ENCODE measurements at regions not wholly inside any gene's neighbourhood (a gene's known extent, or its start where the extent isn't known, plus 50 kb on each side); places are given as distances from the start of the nearest gene placed in this dataset.
"Not testable (repeated sequence)": the region's sequence is repeated elsewhere in the genome, so short reads cannot be mapped to it uniquely, and the experiment has no call there.

- DNase-seq (ENCODE audit: low read depth): no peak
Observed at GRCh38 chr12:75665216-75665615, 153.8 kb upstream of the KRR1 start.

- no peak for DNase-seq (ENCODE audit: low read depth)
Observed at GRCh38 chr12:75662511-75663159, 151.2 kb upstream of the KRR1 start.

DNA sequence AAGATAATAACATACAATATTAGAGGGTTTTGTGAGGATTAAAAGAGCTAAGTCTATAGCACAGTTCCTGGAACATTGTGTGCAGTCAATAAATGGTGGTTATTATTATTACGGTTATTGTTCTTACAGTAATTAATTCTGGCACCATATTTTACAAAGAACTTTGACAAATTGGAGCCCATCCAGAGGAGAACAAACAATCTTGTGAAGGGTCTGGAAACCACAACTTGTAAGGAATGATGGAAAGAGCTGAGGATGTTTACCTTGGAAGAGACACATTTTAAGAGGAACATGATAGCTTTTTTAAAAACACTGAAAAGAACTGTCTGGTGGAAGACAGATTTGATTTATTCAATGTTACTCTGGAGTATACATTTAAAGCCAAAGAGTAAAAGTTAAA, 150.5 kb upstream of the KRR1 start:
- no peak for DNase-seq (ENCODE audit: low read depth)

GRCh38 chr12:75660805-75661404, 149.5 kb upstream of the KRR1 start:
- no peak for DNase-seq (ENCODE audit: low read depth)

DNA sequence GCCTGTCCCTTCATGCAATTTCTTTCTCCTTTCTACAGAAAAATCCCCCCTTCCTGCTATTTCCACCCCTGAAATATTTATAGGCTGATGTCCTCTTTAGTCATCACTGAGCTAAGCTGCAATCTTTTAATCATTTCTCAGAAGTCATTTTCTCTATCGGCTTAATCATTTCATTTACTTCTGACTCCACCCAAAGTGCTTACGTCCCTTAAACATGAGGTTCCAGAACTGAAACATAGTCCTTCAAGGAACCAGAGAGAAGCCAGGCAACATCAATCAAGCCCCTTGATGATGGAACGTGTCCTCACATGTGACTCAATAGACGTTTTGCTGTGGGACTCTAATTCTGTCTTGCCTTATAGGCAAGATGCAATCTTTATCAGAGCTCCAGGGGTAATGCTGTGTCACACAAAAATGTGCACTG, 148.7 kb upstream of the KRR1 start:
- no peak for DNase-seq (ENCODE audit: low read depth)

- DNase-seq (ENCODE audit: low read depth): no peak
Observed at GRCh38 chr12:75658901-75659823, 147.8 kb upstream of the KRR1 start.

DNA sequence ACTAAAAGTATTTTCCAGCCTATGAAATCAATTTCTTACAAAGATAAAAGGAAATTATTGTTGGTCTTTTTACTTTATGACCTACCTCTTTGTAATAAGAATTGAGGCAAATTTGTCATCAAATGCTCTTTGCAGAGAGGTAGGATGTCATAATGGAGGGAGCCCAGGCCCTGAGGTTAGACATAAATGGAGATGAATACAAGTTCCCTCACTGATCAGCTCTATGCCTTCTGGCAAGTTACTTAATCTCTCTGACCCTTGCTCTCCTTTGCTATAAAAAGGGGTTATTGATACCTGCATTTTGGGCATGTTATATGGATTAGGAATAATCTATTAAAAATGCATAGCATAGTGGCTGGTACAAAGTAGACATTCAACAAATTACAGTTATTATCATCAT, 146.9 kb upstream of the KRR1 start:
- DNase-seq (ENCODE audit: low read depth): no peak

DNA sequence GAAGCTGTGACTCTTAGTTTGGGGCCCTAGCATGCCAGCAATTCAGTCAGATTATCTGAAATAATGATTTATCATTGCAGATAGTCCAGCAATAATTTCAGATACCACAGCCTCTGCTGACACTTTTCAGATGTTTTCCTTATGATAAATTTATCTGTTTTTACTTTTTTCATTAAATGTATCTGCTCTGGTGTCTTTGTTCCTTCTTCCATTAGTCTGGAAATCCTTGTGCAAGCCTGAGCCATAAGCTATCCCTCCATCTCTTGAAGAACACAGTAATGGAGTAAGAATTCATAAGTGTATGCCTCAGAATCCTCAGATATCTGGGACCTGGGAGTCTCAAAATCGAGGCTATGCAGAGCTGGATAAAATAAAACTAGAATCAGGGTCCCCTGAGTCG, 146.4 kb upstream of the KRR1 start:
- no peak for DNase-seq (ENCODE audit: low read depth)

GRCh38 chr12:75657354-75657753, 145.9 kb upstream of the KRR1 start:
- DNase-seq (ENCODE audit: low read depth): not testable (repeated sequence)

DNA sequence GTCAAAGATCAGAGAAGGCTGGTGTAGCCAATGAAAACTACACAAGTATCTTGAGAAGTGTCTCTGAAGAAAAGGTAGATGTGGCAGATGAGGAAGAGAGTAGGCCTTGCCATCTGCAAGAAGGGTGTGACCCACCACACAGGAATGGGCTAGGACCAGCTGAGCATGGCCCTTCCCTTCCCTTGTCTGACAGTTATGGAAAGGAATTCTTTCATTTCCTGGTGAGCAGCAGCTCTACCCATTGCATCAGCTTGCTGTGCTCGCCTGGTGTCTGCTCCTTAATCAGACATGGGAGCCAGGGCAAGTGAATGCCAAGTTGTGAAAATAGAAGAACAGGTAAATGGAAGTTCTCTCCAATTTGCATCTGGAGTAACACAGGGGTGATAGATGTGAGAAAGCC, 145.2 kb upstream of the KRR1 start:
- DNase-seq (ENCODE audit: low read depth): peak; percentile 67

DNA sequence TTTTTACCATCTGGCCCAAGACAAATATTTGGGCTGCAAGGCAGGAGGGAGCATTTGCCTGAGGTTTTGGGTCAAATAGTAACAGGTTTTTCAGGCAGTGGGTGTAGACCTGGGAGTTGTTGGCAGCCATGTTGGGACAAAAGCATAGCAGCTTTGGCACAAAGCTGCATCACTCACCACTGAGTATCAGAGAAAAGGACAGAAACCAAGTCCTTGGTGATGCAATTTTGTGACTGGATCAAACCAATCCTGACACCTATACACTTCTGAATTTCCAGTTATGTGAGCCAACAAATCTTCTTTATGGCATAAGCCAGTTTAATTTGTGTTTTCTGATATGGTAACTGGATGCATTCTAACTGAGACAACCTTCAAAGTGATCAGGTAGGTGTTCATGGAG, 144.8 kb upstream of the KRR1 start:
- no peak for DNase-seq (ENCODE audit: low read depth)

GRCh38 chr12:75655315-75655806, 144.0 kb upstream of the KRR1 start:
- DNase-seq (ENCODE audit: low read depth): no peak

DNA sequence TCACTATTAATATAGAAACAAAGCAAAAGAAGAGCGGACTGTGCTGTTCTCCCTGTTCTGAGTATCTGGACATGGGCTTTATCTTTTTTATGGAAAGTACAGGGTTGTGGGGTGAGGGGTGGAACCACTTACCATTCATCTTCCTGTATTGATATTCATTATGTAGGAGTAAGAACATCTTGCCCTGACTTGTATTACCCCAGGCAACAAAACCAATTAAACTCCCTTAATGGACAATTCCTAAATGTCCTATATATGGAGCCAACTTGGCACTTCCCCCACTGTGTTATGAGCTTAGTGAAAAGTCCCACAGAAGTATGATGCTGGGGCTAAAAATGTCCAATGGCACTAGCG, 139.9 kb upstream of the KRR1 start:
- no peak for DNase-seq (ENCODE audit: low read depth)

DNA sequence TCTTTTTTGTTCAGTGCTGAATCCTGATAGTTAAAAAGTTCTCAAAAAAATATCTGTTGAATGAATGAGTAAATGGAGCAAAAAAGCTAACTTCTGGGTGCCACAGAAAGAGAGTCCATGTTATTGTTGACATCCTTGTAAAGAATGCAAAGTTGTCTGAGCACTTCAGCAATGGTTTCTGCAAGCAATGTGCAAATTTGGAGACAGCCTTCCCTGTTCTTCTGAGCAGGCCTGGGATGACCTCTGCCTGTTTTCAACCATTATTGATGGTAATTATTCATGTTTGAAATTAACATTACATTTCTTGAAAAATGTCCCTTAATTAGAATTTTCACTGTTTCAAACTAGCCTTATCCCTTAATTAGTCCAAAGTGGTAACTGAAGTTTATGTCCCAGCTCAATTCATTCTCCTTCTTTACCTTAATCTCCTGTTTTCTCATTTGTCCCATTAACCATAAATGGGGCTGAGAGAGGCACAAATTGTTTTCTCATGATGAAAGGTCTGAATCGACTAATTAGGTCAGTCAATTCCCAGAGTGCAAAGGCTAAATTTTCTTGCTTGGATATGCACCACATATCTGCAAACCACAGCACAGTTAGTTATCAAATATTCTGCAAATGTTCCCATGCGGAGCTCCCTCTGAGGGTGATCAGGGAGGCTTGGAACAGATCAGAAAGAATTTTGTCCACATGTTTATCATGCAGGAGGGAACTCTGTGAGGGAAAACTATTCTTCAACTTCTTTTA, 139.4 kb upstream of the KRR1 start:
- no peak for DNase-seq (ENCODE audit: low read depth)

DNA sequence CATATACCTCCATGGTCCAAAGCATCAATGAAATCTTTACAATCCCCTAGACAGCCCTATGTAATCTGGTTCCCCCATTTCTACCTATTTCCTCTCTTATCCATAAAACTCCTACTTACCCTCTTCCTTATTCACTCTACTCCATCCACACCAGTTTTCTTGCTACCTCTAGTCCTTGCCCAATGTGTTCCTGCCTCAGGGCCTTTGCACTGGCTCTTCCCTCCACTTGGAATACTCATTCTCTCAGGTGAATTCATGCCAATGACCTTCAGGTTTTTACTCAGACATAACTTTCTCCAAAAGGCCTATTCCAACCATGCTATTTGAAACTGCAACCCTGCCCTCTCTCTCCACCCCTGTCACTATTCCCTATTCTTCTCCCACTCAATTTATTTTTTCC, 138.7 kb upstream of the KRR1 start:
- no peak for DNase-seq (ENCODE audit: low read depth)

GRCh38 chr12:75648856-75649255, 137.4 kb upstream of the KRR1 start:
- no peak for DNase-seq (ENCODE audit: low read depth)

DNA sequence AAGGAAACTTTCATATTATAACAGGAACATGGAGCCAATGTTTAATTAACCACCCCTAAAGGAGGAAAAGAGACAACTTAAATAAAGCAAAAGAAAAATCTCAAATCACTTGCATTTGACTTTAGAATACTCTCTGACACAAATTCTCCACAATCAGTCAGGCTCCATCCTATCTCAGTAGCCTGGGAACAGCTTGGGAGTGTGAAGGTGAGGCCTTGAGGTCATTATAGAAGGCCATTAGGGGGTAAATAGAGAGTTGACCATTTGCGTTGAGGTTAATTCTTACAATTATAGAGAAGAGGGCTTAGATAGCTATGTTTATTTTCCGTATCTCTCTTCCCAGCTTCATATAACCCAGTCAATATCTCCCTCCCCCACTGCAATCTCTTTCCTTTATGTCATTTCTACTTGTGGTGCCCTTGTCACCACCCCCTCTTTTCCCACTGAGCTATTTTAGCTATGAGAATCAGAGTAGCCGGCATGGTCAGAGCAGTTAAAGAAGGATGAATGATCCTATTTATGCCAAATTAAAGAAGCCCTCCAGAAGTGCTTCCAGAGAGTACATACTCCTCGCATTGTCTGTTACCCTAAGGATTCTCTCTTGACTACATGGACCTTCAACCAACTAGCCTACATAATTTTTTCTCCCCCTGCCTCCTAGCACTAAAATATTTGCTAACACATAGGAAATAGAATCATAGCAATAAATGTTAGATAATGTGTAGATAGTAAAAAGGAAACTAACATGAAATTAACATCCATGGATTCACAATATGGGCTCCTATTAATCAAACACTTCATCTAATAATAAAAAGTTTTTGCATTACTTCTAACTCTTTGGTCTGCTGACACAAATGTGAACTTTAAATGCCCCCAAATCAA, 135.2 kb upstream of the KRR1 start:
- no peak for DNase-seq (ENCODE audit: low read depth)

DNA sequence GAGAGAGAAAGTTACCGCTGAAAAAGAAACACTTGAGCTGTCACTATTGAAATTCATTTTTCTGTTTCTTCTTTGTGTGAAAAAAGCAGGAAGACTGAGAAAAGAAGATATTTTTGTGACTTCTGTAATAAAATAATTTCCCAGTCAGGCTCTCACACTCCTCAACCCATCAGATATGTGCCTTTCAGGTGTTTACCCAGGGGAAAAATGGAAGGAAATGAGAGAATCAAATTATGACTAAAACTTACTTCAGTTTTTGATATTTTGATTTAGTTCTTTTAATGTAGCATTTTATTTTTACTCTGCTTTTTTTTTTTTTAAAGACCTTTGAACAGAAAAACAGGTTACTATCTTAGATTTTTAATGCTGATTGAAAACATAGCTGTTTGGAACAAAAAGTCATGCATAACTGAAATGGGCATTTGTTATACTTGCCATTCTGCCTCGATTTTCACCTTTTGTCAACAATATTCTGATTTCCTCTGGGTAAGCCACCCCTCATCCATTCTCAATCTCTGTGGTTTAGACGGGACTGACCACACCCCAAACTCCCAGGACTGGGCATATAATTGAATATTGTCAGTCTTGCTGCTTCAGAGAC, 133.2 kb upstream of the KRR1 start:
- DNase-seq (ENCODE audit: low read depth): no peak

- not testable (repeated sequence) for DNase-seq (ENCODE audit: low read depth)
Observed at GRCh38 chr12:75643119-75643518, 131.7 kb upstream of the KRR1 start.

- DNase-seq (ENCODE audit: low read depth): no peak
Observed at GRCh38 chr12:75642226-75642625, 130.8 kb upstream of the KRR1 start.

Data from GM04504 (cell line).